Activated CD4-positive, alpha-beta memory T cell treated with anti-CD3 and anti-CD28 coated beads, Interleukin-2, amount 10 ng/mL, durations not matched to agents 7 days and 5 days (primary cell): ENCODE measurements at regions not wholly inside any gene's neighbourhood (a gene's known extent, or its start where the extent isn't known, plus 50 kb on each side); places are given as distances from the start of the nearest gene placed in this dataset.

Source experiments
- CTCF ChIA-PET: fragments of 350-600 bp; sonication (Branson Sonifier 250); formaldehyde crosslinking; loops from one replicate; lab custom pipeline; 2021; ENCODE audit warnings: antibody characterized with exemption, inconsistent platforms; lab: Charles Lee
- POLR2A ChIA-PET: fragments of 350-600 bp; sonication (Branson Sonifier 250); formaldehyde crosslinking; loops from one replicate; lab custom pipeline; 2021; ENCODE audit warnings: antibody characterized with exemption; lab: Charles Lee
- DNase-seq: peaks from one replicate; pipeline ENCODE4 v3.0.0-alpha.2; 2020
- H3K27ac Mint-ChIP-seq: one replicate; pipeline ENCODE4 v1.8.0; 2021; ENCODE audit warnings: mild to moderate bottlenecking, mixed read lengths
- H3K27me3 Mint-ChIP-seq: one replicate; pipeline ENCODE4 v1.8.0; 2021; ENCODE audit warnings: mixed read lengths
- H3K36me3 Mint-ChIP-seq: one replicate; pipeline ENCODE4 v1.8.0; 2021; ENCODE audit warnings: low read depth, mixed read lengths
- H3K4me1 Mint-ChIP-seq: one replicate; pipeline ENCODE4 v1.8.0; 2021; ENCODE audit warnings: mixed read lengths
- H3K4me3 Mint-ChIP-seq: one replicate; pipeline ENCODE4 v1.8.0; 2021; ENCODE audit warnings: mild to moderate bottlenecking, mixed read lengths
- H3K9me3 Mint-ChIP-seq: one replicate; pipeline ENCODE4 v1.8.0; 2021; ENCODE audit warnings: mixed read lengths

DNA sequence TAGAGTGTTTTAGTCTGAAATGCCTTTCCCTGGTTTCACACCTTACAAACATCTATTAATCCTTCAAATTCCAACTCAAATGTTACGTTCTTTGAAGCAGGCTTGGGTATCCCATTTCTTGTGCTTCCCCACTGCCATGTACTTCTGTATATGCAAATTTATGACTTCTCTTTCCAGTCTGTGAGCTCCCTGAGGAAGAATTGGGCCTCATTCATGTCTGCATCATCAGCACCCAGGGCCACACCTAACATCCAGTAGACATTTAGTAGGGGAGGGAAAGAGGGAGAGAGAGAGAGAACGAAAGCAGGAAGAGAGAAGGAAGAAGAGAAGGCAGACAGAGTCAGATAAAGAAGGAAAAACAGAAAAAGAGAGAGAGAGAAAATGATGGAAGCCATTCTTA lies 53.3 kb upstream of the KY start:
- DNase-seq, result no peak
- CTCF ChIA-PET, result no interaction called here
- Mint-ChIP-seq H3K4me1 (no peaks in the 10 kb centered on the region), H3K9me3 (no peaks in the 10 kb centered on the region), H3K4me3 (no peak overlapping the region), H3K27me3 (peaks cover 2% of the 10 kb centered on the region), H3K27ac (no peak overlapping the region), H3K36me3 (no peaks in the 10 kb centered on the region)
- POLR2A ChIA-PET, result interaction anchor here (1.6 kb wide), 1 partner anchor 11 kb away, joined by 5 read pairs; no protein-coding TSS in a partner anchor

DNA sequence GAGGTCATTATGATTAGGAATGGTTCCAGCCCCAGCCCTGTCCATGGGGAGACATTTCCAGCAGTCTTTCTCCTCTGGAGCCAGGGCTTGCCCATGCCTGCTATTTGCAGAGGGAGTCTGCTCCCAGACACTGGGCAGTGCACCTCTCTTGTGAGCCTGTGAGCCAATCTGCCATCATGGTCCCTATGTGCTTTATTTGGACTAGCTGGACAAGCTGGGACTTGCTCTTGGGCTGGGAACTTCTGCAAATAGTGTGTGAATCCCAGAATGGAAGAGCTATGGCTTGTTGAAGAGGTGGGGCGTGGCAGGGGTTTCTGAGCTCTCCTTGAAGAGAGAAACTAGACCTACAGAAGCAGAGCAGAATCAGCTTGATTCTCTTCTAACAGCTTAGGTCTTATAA lies 53.7 kb upstream of the KY start:
- Mint-ChIP-seq H3K9me3 (no peaks in the 10 kb centered on the region), H3K4me1 (no peaks in the 10 kb centered on the region), H3K27ac (no peak overlapping the region), H3K36me3 (no peaks in the 10 kb centered on the region), H3K4me3 (no peak overlapping the region), H3K27me3 (peaks cover 2% of the 10 kb centered on the region)
- DNase-seq, result no peak
- CTCF ChIA-PET, result no interaction called here
- POLR2A ChIA-PET, result interaction anchor here (1.6 kb wide), 1 partner anchor 10 kb away, joined by 5 read pairs; no protein-coding TSS in a partner anchor

DNA sequence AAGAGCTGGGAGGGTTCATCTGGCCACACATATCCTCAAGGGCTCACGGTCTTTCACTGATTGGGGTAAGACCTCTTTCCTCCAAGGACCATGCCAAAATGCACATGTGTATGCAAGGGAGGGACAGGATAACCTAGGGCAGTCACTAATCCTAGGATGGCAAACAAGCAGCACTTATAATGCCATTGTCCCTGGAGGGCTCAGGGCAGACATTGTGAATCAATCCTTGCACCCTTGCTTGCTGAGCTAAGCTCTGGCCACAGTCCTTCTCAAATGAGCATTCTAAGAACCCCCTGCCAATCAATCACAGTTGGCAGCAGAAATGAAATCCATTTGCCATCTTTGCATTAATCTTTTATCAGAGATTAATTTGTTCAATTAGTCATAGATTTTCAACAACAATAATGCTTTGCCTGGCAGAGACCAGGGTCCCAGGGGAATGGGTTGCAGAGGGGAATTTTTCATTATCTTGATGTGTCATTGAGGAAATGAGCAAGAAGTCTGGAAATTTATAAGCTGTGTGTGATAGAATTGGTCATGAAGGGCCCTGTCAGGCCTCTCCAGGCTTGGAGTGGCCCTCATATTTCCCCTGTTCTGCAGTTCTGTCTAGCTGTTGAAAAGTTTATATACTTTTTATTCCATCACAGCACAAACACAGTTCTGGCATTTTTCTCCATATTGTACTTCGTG lies 57.2 kb upstream of the KY start:
- Mint-ChIP-seq H3K27me3 (no peaks in the 10 kb centered on the region), H3K36me3 (no peaks in the 10 kb centered on the region), H3K4me3 (no peak overlapping the region), H3K9me3 (no peaks in the 10 kb centered on the region), H3K4me1 (no peaks in the 10 kb centered on the region), H3K27ac (no peak overlapping the region)
- ChIA-PET POLR2A (no interaction called here), CTCF (no interaction called here)
- DNase-seq, result no peak

DNA sequence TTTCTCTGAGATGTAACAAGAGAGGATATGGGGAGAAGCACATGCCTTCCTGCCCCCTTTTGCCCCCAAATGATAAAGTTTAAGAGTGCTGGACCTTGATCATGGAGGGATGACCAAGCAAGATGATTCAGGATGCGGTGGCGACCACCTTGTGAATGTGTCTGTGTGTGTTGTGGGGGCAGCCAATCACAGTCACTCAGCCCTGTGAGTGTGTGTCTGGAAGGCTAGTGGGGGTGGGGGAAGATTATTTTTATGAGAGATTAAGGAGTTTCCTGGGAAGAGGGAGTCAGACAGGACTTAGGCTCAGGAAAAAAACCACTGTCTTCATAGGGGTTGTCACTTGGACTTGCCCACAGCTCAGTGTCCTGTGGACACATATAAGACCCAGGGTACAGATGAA lies 57.8 kb upstream of the KY start:
- CTCF ChIA-PET, result no interaction called here
- POLR2A ChIA-PET, result no interaction called here
- Mint-ChIP-seq H3K4me1 (peaks cover 1% of the 10 kb centered on the region), H3K9me3 (no peaks in the 10 kb centered on the region), H3K27ac (no peak overlapping the region), H3K36me3 (no peaks in the 10 kb centered on the region), H3K27me3 (no peaks in the 10 kb centered on the region), H3K4me3 (no peak overlapping the region)
- no peak for DNase-seq

DNA sequence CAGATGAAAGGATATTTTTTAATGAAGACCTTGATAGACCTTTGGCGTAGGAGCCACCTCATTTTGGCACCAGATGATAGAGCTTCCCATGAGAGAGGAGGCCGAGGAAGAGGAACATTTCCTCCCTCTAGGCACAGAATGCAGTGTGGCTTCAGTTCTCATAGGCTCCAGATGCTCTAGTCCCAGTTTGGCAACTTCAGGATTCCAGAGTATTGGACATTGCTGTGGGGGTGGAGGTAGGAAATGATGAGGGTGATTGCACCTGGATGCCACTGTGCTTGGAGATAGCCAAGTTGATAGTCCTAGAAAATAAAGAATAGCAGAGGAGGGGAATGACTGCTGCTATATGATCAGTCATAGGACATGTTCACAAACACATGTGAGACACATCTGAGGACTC lies 58.3 kb upstream of the KY start:
- POLR2A ChIA-PET, result no interaction called here
- Mint-ChIP-seq H3K27ac (no peak overlapping the region), H3K9me3 (no peaks in the 10 kb centered on the region), H3K4me3 (no peak overlapping the region), H3K36me3 (no peaks in the 10 kb centered on the region), H3K4me1 (peaks cover 1% of the 10 kb centered on the region), H3K27me3 (no peaks in the 10 kb centered on the region)
- no peak for DNase-seq
- CTCF ChIA-PET, result no interaction called here

DNA sequence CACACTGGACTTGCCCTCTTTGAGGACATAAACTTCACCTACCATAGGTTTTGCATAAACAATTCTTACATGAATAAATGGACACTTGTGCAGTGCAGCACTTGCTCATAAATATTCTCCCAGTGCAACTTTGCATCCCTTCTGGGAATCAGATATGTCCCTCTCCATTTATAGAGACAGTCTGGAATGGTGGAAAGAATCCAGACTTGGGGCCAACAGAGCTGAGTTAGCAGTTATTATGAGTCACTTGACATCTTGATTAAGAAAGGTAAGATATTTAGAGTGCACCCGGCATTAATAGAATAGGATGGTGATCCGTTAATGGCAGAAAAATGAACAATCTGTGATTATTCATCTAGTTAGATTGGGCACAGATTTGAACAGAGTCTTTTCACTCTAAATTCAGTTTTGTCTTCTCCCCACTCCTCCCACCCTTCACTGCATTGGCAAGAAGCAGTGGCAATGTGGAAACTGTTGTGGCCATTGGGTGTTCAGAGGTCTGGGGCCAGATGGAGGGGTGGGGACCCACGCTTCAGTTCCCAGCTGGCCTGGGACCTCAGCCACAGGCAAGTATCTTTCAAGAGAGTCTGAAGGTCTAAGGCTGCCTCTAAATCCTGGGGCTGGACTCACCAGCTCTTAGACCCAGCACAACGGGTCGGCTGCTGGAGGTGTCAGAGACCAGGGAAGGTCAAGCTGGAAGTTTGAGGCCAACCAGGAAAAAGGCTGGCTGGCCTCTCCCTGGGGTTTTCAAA lies 58.9 kb upstream of the KY start:
- Mint-ChIP-seq H3K4me1 (peaks cover 1% of the 10 kb centered on the region), H3K36me3 (no peaks in the 10 kb centered on the region), H3K27ac (no peak overlapping the region), H3K9me3 (no peaks in the 10 kb centered on the region), H3K27me3 (no peaks in the 10 kb centered on the region), H3K4me3 (no peak overlapping the region)
- no peak for DNase-seq
- ChIA-PET CTCF (no interaction called here), POLR2A (no interaction called here)

DNA sequence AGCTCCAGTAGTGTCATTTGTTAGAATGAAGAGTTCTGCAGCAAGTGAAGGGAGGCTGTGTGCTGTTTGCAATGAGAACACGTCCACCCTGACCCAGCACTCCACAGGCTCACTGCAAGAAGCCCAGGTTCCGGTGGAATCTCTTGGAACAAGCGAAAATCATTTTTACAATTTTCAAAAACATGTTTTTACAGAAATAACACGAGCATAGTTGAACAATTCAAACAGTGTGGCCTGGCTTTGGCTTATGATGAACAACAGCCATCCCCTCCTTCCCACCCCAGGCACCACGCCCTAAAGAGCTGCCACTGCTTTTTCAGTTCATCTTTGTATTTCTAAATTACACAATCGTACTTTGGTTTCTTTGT lies 59.5 kb upstream of the KY start:
- DNase-seq, result no peak
- CTCF ChIA-PET, result no interaction called here
- H3K27me3 Mint-ChIP-seq, result no peaks in the 10 kb centered on the region
- no peak overlapping the region for H3K27ac Mint-ChIP-seq
- no peaks in the 10 kb centered on the region for H3K9me3 Mint-ChIP-seq
- peaks cover 1% of the 10 kb centered on the region for H3K4me1 Mint-ChIP-seq
- no peak overlapping the region for H3K4me3 Mint-ChIP-seq
- POLR2A ChIA-PET, result no interaction called here
- H3K36me3 Mint-ChIP-seq, result no peaks in the 10 kb centered on the region

DNA sequence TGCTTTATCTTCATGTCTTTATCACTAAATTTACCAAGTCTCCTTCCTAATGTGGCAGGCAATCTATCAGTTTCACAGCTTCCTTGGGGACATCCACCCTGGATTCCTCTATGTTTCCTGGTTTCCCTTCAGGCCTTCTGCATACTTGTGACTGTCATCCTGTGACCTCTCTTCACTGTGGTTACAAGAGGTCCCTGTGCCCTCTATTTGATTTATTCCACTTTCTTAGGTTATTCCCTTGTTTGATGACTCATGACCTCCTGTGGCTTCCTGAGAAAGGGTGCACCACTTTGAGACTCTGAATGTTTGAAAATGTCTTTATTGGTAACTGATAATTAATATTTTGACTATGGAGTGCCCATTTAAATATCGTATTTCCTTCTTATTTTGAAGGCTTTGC lies 60.5 kb upstream of the KY start:
- POLR2A ChIA-PET, result no interaction called here
- CTCF ChIA-PET, result no interaction called here
- H3K4me3 Mint-ChIP-seq, result no peak overlapping the region
- no peaks in the 10 kb centered on the region for H3K9me3 Mint-ChIP-seq
- H3K4me1 Mint-ChIP-seq, result peaks cover 1% of the 10 kb centered on the region
- H3K36me3 Mint-ChIP-seq, result no peaks in the 10 kb centered on the region
- no peak overlapping the region for H3K27ac Mint-ChIP-seq
- H3K27me3 Mint-ChIP-seq, result no peaks in the 10 kb centered on the region
- no peak for DNase-seq

DNA sequence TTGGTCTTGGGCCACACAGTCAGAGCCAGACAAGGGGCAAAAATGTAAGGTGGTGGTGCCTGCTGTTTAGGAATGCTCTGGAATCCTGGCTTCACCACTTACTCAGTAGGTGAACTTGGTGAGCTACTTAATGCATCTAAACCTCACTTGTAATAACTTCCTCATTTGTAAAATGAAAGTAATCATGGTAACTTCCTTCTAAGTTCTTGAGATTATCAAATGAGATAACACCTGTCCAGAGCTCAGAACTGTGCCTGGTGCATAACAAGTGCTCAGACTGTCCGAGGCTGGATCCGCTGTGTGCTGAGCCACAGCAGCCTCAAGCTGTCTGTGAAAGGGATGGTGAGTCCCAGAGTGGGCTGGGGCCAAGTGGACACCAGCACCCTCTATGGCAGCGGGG lies 62.8 kb upstream of the KY start:
- ChIA-PET POLR2A (no interaction called here), CTCF (no interaction called here)
- Mint-ChIP-seq H3K4me1 (peaks cover 1% of the 10 kb centered on the region), H3K27ac (no peak overlapping the region), H3K27me3 (no peaks in the 10 kb centered on the region), H3K36me3 (no peaks in the 10 kb centered on the region), H3K9me3 (no peaks in the 10 kb centered on the region), H3K4me3 (no peak overlapping the region)
- DNase-seq, result no peak

DNA sequence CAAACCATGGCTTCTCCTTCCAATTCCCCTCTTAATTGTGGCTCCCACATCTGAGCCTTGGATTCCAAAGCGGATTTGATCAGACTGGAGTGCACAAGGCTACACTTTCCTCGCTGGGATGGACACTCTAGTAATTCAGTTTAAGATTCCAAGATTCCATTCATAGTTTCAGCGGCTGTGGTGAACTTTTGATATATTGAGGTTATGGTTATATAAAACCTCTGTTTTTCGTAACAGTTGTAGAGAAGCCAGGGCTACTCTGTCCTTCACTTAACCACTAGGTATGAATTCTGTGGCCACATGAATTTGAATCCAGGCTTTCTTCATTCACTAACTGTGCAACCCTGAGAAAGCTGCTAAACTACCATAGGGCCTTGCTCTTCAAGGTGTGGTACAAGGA lies 67.9 kb upstream of the KY start:
- ChIA-PET POLR2A (no interaction called here), CTCF (no interaction called here)
- Mint-ChIP-seq H3K27ac (no peak overlapping the region), H3K4me3 (no peak overlapping the region), H3K9me3 (no peaks in the 10 kb centered on the region), H3K4me1 (no peaks in the 10 kb centered on the region), H3K27me3 (no peaks in the 10 kb centered on the region), H3K36me3 (no peaks in the 10 kb centered on the region)
- no peak for DNase-seq

DNA sequence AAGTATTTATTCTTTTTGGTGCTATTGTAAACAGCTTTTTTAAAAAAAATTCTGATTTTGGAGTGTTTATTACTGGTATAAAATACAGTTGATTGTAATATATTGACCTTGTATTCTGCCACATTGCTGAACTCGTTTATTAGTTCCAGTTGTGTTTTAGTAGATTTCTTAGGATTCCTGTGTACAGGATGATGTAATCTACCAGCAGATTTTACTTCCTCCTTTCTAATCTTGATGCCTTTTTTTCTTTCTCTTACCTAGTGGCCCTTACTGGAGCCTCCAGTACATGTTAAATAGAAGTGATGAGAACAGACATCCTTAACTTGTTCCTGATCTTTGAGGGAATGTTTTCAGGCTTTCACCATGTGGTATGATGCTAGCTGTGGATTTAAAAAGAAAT lies 70.4 kb upstream of the KY start:
- DNase-seq, result no peak
- CTCF ChIA-PET, result no interaction called here
- POLR2A ChIA-PET, result no interaction called here
- H3K4me1 Mint-ChIP-seq, result no peaks in the 10 kb centered on the region
- no peaks in the 10 kb centered on the region for H3K36me3 Mint-ChIP-seq
- no peak overlapping the region for H3K4me3 Mint-ChIP-seq
- no peak overlapping the region for H3K27ac Mint-ChIP-seq
- no peaks in the 10 kb centered on the region for H3K9me3 Mint-ChIP-seq
- no peaks in the 10 kb centered on the region for H3K27me3 Mint-ChIP-seq

DNA sequence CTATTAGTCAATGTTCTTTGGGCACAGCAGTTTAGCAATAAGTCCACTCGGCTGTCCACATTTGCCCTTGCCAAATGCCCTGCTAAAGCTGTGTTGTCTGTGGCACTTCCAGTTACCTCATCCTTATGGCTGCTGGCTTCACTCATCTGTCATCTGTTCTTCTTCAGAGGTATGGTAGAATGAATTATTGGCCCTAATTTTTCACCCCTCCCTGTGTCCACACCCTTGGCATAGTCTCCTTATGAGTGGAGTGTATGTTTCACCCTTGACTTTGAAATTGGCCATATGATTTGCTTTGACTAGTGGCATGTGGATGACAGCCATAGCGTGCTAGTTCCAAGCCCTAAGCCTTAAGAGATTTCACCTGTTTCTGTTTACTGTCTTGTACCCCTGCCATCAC lies 72.1 kb upstream of the EPHB1 start:
- no peak for DNase-seq
- Mint-ChIP-seq H3K4me1 (no peaks in the 10 kb centered on the region), H3K36me3 (no peaks in the 10 kb centered on the region), H3K27ac (no peak overlapping the region), H3K9me3 (no peaks in the 10 kb centered on the region), H3K27me3 (no peaks in the 10 kb centered on the region), H3K4me3 (no peak overlapping the region)
- ChIA-PET CTCF (no interaction called here), POLR2A (no interaction called here)

DNA sequence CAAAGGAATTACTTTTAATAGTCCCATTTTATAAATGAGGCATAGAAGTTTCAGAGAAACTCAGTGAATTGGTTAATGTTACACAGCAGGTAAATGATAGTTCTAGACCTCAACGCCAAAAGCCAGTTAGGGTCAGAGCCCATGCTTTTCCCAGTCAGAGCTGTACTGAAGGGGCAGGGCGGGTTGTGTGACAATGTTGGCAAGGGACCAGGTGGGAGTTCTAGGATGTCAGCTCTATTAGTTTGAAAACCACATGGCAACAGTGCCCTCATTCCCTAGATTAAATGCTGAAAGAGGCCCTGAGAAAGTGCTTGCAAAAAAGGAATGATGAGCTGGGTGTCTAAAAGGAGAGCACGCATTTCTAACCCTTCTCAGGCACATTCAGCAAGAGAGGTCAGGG lies 65.4 kb upstream of the EPHB1 start:
- Mint-ChIP-seq H3K27me3 (peaks cover 12% of the 10 kb centered on the region), H3K4me3 (no peak overlapping the region), H3K9me3 (no peaks in the 10 kb centered on the region), H3K36me3 (no peaks in the 10 kb centered on the region), H3K27ac (no peak overlapping the region), H3K4me1 (no peaks in the 10 kb centered on the region)
- POLR2A ChIA-PET, result no interaction called here
- DNase-seq, result no peak
- CTCF ChIA-PET, result no interaction called here

DNA sequence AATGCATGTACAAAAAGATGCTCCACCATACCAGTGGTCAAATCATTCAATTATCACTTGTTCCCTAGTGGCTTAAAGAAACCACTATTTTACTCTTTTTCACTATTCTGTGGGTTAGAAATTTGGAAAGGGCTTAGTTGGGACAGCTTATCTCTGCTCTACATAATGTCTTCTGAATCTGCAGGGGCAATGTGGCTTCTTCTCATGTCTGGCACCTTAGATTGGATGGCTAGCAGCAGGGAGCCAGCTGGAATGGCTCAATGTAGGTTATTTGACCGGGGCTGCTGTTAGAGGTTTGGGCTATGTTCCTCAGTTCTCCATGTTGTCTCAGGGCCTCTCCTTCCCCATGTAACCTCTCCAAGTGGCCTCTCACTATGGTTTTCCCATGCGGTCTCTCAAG lies 57.5 kb upstream of the EPHB1 start:
- H3K9me3 Mint-ChIP-seq, result no peaks in the 10 kb centered on the region
- no peaks in the 10 kb centered on the region for H3K4me1 Mint-ChIP-seq
- no peak overlapping the region for H3K4me3 Mint-ChIP-seq
- peaks cover 5% of the 10 kb centered on the region for H3K27me3 Mint-ChIP-seq
- ChIA-PET CTCF (no interaction called here), POLR2A (no interaction called here)
- no peak for DNase-seq
- no peak overlapping the region for H3K27ac Mint-ChIP-seq
- no peaks in the 10 kb centered on the region for H3K36me3 Mint-ChIP-seq
